ENCODE measurements at regions not wholly inside any gene's neighbourhood (a gene's known extent, or its start where the extent isn't known, plus 50 kb on each side); places are given as distances from the start of the nearest gene placed in this dataset.

GRCh38 chr7:97499204-97499603 lies 232.7 kb upstream of the TAC1 start:
- H3K27me3 ChIP-seq: no peaks in the 10 kb centered on the region
- in situ Hi-C loops (cut with MboI; ENCODE audit: low pct_ligation_motif_present in 1 of 4, low pct_unique_long_range_greater_than_20kb in 1 of 4, low sequenced_read_pairs in 3 of 4): no loop called here

GRCh38 chr7:97503367-97504094 lies 228.4 kb upstream of the TAC1 start:
- Histone ChIP-seq H3K9me3 (no peaks in the 10 kb centered on the region), H3K4me3 (no peak overlapping the region), H3K27me3 (no peaks in the 10 kb centered on the region), H3K27ac (no peak overlapping the region), H3K36me3 (no peaks in the 10 kb centered on the region), H3K4me1 (no peaks in the 10 kb centered on the region)
- in situ Hi-C loops (cut with MboI; ENCODE audit: low pct_ligation_motif_present in 1 of 4, low pct_unique_long_range_greater_than_20kb in 1 of 4, low sequenced_read_pairs in 3 of 4): loop anchor here in 2 of 4 donors (25.0 kb wide), 1 partner anchor 334 kb away; no protein-coding TSS in a partner anchor
- WGBS, 2 donors (ENCODE audit: low coverage in 1 of 2): 71 to 93% methylated on average over 4 to 10 of the region's 10 CpGs
- intact Hi-C loops (cut with DNase I; ENCODE audit: low total_unique reads): no loop called here
- DNase-seq: no peak
- TF ChIP-seq POLR2AphosphoS5 (IDR thresholded peaks at IDR 0.05) (no peak), POLR2A (IDR thresholded peaks at IDR 0.05) (no peak), CTCF (IDR thresholded peaks at IDR 0.05) (no peak), EP300 (IDR thresholded peaks at IDR 0.05; ENCODE audit: low read depth) (no peak)

More at GRCh38 chr7:97499204-97499603, 232.7 kb upstream of the TAC1 start:
- H3K27ac ChIP-seq: no peak overlapping the region
- intact Hi-C loops (cut with DNase I; ENCODE audit: low total_unique reads): no loop called here
- TF ChIP-seq POLR2A (IDR thresholded peaks at IDR 0.05) (no peak), EP300 (IDR thresholded peaks at IDR 0.05; ENCODE audit: low read depth) (no peak), POLR2AphosphoS5 (IDR thresholded peaks at IDR 0.05) (no peak), CTCF (IDR thresholded peaks at IDR 0.05) (peak; percentile 27 to 54 (median 43))
- WGBS, 2 donors (ENCODE audit: low coverage in 1 of 2): 58% methylated on average over 1 of the region's 1 CpG; no CpG with 5 or more reads in 1 of the 2 donors
- peak; percentile 41 for DNase-seq
- no peaks in the 10 kb centered on the region for H3K36me3 ChIP-seq
- H3K9me3 ChIP-seq: no peaks in the 10 kb centered on the region
- H3K4me1 ChIP-seq: peaks cover 0 to 3% (median 0%) of the 10 kb centered on the region in 4 donors
- H3K4me3 ChIP-seq: no peak overlapping the region

- no peak overlapping the region for H3K4me3 ChIP-seq
- no peak overlapping the region for H3K27ac ChIP-seq
- H3K27me3 ChIP-seq: no peaks in the 10 kb centered on the region
- WGBS, 2 donors (ENCODE audit: low coverage in 1 of 2): 27 to 47% methylated on average over 3 of the region's 3 CpGs
- no peak for DNase-seq
- in situ Hi-C loops (cut with MboI; ENCODE audit: low pct_ligation_motif_present in 1 of 4, low pct_unique_long_range_greater_than_20kb in 1 of 4, low sequenced_read_pairs in 3 of 4): loop anchor here in 2 of 4 donors (25.0 kb wide), 1 partner anchor 331 kb away; no protein-coding TSS in a partner anchor
- H3K4me1 ChIP-seq: no peaks in the 10 kb centered on the region
- intact Hi-C loops (cut with DNase I; ENCODE audit: low total_unique reads): no loop called here
- no peaks in the 10 kb centered on the region for H3K9me3 ChIP-seq
- H3K36me3 ChIP-seq: no peaks in the 10 kb centered on the region
- TF ChIP-seq POLR2A (IDR thresholded peaks at IDR 0.05): no peak
- TF ChIP-seq POLR2AphosphoS5 (IDR thresholded peaks at IDR 0.05): no peak
- no peak for TF ChIP-seq EP300 (IDR thresholded peaks at IDR 0.05; ENCODE audit: low read depth)
- TF ChIP-seq CTCF (IDR thresholded peaks at IDR 0.05): no peak
Observed at GRCh38 chr7:97506728-97507127, 225.2 kb upstream of the TAC1 start.

GRCh38 chr7:97512441-97513207 lies 219.3 kb upstream of the TAC1 start:
- no peaks in the 10 kb centered on the region for H3K4me1 ChIP-seq
- intact Hi-C loops (cut with DNase I; ENCODE audit: low total_unique reads): no loop called here
- H3K36me3 ChIP-seq: no peaks in the 10 kb centered on the region
- H3K4me3 ChIP-seq: no peak overlapping the region
- H3K27me3 ChIP-seq: no peaks in the 10 kb centered on the region
- no peak overlapping the region for H3K27ac ChIP-seq
- 71 to 83% methylated on average over 2 to 3 of the region's 3 CpGs for WGBS, 2 donors (ENCODE audit: low coverage in 1 of 2)
- no peak for TF ChIP-seq POLR2AphosphoS5 (IDR thresholded peaks at IDR 0.05)
- TF ChIP-seq CTCF (IDR thresholded peaks at IDR 0.05): no peak
- DNase-seq: no peak
- in situ Hi-C loops (cut with MboI; ENCODE audit: low pct_ligation_motif_present in 1 of 4, low pct_unique_long_range_greater_than_20kb in 1 of 4, low sequenced_read_pairs in 3 of 4): loop anchor here in 2 of 4 donors (25.0 kb wide), 1 partner anchor 325 kb away; no protein-coding TSS in a partner anchor
- H3K9me3 ChIP-seq: no peaks in the 10 kb centered on the region

All from transverse colon (tissue), 4 donors.